ELR (cell line): ENCODE measurements at regions not wholly inside any gene's neighbourhood (a gene's known extent, or its start where the extent isn't known, plus 50 kb on each side); places are given as distances from the start of the nearest gene placed in this dataset.

Source experiments
- DNase-seq: peaks from one replicate; pipeline ENCODE4 v3.0.0-alpha.2; 2015; ENCODE audit warnings: low read depth

DNA sequence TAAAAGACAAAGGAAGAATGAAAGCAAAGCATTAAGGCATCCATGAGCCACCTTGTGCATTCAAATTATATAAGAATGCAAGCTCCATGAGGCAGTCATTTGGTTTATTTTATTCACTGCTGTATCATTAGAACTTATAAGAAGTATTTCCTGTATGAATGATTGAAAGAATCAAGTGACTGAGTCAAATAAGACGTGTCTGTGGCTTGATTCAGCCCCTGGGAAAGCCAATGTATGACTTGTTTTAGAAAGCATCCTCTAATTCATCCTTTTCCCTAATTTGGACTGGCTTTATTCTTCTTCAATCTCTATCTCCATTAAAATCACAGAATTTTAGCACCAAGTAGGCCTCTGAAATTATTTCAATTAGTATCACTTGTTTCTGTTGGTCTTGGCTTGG is 461.1 kb downstream of the LPIN1 start:
- DNase-seq: no peak

GRCh38 chr2:12210016-12210933 is 463.8 kb downstream of the LPIN1 start:
- no peak for DNase-seq

- DNase-seq: no peak
Observed at GRCh38 chr2:12211326-12212175, 465.1 kb downstream of the LPIN1 start.

DNA sequence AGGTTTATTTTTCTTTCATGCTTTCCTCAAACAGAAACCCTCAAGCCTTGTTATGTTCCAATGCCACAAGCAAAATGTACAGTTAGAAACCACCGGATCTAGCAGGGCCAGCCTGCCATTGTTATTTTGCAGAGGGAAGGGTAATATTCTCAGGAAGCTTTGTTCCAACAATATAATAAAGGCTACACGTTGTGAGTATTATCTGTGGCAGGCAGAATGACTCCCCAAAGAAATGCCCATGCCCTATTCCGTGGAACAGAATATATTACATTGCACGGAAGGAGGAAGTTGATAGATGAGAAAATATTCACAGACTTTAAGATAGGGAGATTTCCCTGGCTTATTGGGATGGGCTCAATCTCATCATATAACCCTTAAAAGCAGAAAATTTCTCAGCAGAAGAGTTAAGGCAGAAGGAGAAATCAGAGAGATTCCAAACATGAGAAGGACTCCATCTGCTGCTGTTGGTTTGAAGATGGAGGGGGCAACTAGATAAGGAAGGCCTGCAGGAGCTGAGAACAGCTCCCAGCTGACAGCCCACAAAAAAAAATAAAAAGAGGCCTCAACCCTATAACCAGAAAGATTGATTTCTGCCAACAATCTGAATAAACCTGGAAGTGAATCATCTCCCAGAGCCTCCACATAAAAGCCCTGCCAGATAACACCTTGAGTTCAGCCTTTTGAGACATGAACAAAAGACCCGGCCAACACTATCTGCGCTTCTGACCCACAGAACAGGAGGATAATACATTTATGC is 466.6 kb downstream of the LPIN1 start:
- DNase-seq: no peak

- no peak for DNase-seq
Observed at GRCh38 chr2:12217175-12217574, 470.7 kb downstream of the LPIN1 start.

DNA sequence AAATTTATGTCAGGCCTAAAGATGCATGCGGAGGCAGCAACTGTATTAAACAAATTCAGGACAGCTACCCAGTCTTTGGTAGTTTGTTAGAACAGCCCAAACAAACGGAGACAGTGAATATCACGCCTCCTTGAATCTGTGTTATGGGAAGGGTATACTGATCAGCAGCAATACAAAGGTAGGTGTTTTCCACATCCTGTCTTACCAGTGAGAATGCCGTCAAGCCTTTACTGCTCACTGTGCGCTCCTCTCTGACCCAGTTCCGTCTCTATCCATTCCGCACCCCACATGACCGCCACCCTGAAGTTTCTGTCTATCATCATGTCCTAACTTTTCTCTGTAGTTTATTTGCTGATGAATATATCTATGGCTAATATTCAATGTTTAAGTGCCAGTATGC is 473.3 kb downstream of the LPIN1 start:
- no peak for DNase-seq

DNA sequence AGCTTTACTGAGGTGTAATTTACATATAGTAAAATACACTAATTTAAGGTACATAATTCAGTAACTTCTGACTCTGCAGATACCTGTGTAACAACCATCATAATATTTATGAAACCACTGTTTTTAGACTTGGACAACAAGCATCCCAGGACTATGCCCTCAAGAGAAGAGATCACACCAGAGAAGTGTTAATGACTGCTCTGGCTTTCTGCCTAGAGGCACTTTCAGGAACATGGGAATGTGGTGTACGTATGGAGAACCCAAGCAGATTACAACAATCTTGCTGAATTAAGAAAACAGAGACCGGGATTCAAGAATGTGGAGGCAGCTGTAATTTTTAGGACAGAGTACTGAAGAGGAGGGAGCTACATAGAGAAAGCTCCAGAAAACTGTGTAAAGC is 475.2 kb downstream of the LPIN1 start:
- no peak for DNase-seq

DNA sequence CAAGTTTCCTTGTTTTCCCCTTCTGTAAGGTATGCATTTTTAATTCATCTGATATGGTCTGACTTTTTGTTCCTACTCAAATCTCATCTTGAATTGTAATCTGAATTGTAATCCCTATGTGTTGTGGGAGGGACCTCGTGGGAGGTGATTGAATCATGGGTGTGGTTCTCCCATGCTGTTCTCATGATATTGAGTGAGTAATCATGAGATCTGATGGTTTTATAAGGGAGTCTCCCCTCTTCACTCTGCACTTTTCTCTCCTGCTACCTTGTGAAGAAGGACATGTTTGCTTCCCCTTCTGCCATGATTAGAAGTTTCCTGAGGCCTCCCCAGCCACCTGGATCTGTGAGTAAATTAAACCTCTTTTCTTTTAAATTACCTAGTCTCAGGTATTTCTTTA is 476.1 kb downstream of the LPIN1 start:
- peak; percentile 2 for DNase-seq

DNA sequence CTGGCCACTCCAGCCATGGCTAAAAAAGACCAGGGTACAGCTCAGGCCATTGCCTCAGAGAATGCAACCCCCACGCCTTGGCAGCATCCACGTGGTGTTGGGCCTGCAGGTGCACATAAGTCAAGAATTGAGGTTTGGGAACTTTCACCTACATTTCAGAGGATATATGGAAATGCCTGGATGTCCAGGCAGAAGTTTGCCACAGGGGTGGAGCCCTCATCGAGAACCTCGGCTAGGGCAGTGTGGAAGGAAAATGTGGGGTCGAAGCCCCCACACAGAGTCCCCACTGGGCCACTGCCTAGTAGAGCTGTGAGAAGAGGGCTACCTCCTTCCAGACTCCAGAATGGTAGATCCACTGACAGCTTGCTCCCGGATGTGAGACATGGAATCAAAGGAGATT is 477.3 kb downstream of the LPIN1 start:
- no peak for DNase-seq

GRCh38 chr2:12226653-12227052 is 480.2 kb downstream of the LPIN1 start:
- no peak for DNase-seq

- peak; percentile 61 for DNase-seq
Observed at GRCh38 chr2:12227941-12228608, 481.6 kb downstream of the LPIN1 start.

GRCh38 chr2:12231288-12231687 is 484.9 kb downstream of the LPIN1 start:
- DNase-seq: no peak

DNA sequence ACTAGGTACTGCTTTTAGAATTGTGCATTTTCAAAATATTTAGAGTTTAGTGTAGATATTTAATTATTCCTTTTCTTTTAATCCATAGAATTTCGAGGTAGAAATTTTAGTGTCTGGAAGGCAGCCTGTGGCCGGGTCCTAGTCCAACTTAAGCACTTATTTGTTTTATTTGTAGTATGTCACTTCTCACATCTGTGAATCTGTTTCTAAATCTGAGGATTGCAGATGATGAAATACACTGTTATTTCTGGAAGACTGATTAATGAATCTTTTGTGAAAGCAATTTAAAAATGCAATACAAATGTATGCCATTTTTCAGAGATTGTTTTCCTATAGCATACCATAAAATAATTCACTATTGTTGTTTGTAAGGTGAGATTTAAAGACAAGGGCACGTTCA is 483.9 kb upstream of the TRIB2 start:
- no peak for DNase-seq

DNA sequence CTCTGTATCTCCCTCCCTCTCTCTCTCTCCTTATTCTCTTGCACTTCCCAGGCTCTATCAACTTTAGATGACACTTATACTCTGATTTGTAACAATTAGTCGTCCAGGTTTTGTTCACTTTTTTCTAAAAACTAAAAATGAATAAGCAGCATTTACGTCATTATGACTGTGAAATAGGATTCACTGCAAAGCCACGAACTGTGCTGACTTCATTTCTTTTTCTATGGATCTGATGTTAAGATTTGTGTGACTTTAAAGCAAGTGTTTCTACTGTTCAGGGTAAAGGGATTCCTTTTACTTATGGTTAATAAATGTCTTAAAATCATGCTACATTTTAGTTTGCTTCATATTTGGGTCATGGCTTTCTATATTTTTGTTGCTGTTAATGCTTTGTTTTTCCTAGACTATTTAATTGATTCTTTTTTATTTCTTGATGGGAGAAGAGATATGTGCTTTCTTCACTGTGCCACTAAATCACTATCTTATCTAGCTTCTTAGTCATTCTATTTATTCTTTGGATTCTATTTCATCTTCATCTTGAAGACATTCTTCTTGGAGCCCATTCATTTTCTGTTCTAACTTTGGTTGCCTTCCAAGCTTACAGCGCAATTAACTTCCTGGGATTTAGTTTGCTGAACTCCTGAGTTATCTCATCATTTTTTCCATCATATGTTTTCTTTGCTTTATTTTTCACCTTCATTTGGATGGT is 480.4 kb upstream of the TRIB2 start:
- DNase-seq: peak; percentile 8

DNA sequence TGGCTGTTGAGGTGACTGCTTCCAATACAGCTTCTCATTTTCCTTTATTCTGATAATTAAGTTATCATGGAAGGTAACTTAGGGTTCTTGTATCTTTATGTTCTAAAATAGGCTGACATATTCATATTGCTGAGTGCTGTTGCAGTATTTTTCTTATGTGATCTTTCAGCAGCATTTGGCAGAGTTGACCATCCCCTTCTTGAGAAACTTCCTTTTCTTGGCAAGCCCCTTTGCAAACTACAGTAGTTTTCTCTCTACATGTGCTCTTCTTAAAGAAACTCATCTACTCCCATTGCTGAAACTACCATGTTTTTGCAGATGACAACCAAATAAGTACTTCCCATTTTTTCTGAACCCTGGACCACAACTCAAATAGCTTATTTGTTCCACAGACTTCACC is 476.5 kb upstream of the TRIB2 start:
- DNase-seq: no peak

DNA sequence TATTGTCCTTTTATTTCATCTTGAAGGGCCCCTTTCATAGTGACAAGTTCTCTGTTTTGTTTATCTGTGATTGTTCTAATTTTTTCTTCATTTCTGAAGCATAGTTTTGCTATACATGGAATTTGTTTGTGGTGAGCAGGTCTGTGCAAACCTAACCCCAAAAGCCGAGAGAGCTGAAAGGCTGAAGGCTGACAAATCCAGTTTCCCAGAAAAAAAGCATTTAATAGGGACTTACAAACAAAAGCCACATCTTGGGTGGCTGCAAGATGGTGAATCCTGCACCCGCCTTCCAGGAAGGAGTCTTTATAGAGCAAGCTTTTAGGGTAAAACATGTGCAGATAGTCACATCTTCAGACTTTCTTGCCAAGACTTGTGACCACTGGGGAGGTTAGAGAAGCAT is 473.4 kb upstream of the TRIB2 start:
- no peak for DNase-seq

GRCh38 chr2:12244070-12244469 is 472.7 kb upstream of the TRIB2 start:
- peak; percentile 29 for DNase-seq

DNA sequence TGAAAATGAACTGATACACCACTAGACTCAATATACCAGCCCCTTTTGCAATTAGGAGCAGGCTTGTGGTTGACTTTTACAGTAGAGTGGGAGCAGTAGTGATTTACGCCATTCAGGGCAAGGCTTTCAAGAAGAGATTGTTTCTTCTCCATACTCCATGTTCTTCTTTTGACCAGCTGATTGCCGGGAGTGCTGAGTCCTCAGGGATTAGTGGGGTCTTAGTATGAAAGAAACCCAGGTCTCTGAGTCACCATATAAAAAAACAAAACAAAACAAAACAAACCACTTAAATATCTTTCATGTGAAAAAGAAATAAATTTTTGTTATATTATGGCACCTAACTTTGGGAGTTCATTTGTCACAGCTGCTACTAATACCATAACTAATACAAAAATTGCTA is 465.6 kb upstream of the TRIB2 start:
- DNase-seq: no peak

- no peak for DNase-seq
Observed at GRCh38 chr2:12251749-12252148, 465.0 kb upstream of the TRIB2 start.

DNA sequence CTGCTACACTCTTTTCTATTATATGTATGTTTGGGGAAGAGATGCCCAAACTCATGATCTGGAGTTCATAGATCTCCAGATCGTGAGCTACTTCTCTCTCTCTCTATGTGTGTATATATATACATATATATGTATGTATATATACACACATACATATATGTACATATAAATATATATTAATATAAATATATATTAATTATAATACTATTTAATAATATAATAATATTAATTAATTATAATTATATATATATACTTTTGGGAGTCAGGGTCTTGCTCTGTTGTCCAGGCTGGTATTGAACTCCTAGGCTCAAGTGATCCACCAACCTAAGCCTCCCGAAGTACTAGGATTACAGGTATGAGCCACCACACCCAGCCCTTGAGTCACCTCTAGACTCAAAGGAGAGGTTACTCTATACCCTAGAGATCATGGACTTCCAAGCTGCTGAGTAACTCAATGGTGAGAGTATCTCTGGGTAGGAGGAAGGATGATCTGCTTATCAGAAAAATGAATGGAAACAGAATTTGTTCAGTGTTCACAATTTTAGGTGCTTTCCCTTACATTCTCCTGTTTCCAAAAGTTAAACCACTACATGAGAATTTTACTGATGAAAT is 463.5 kb upstream of the TRIB2 start:
- DNase-seq: no peak
